ENCODE measurements at regions not wholly inside any gene's neighbourhood (a gene's known extent, or its start where the extent isn't known, plus 50 kb on each side); places are given as distances from the start of the nearest gene placed in this dataset.

- FAIRE-seq (no peak), DNase-seq (ENCODE audit: low read depth) (no peak)
- no peak overlapping the region for H3K9ac ChIP-seq (ENCODE audit: low read length)
- no peak overlapping the region for H2AFZ ChIP-seq (ENCODE audit: low read depth, low read length)
- no peaks in the 10 kb centered on the region for H4K20me1 ChIP-seq (ENCODE audit: insufficient read depth, low read length)
- H3K4me1 ChIP-seq (ENCODE audit: insufficient read depth, low read length) = no peaks in the 10 kb centered on the region
- no peaks in the 10 kb centered on the region for H3K36me3 ChIP-seq (ENCODE audit: insufficient read depth, low read length)
- Mint-ChIP-seq H3K4me1 (ENCODE audit: low read depth, unreplicated experiment) (peaks cover 14% of the 10 kb centered on the region), H3K4me3 (ENCODE audit: unreplicated experiment) (no peak overlapping the region), H3K9me3 (ENCODE audit: unreplicated experiment) (peaks cover 4% of the 10 kb centered on the region), H3K27ac (ENCODE audit: unreplicated experiment) (no peak overlapping the region), H3K27me3 (ENCODE audit: low read depth, unreplicated experiment) (peaks cover 24% of the 10 kb centered on the region), H3K36me3 (ENCODE audit: low read depth, unreplicated experiment) (no peaks in the 10 kb centered on the region)
- H3K9me3 ChIP-seq (ENCODE audit: insufficient read depth, low read depth, low read length) = no peaks in the 10 kb centered on the region
- no peaks in the 10 kb centered on the region for H3K79me2 ChIP-seq (ENCODE audit: insufficient read depth, low read length)
- no peaks in the 10 kb centered on the region for H3K27me3 ChIP-seq (ENCODE audit: insufficient read depth, low read length)
- no peak overlapping the region for H3K27ac ChIP-seq (ENCODE audit: low read depth, low read length)
- H3K4me2 ChIP-seq (ENCODE audit: low read length) = no peak overlapping the region
- no peak overlapping the region for H3K4me3 ChIP-seq (ENCODE audit: insufficient read depth, low read depth, low read length)
- TF ChIP-seq EZH2 (IDR thresholded peaks at IDR 0.05; ENCODE audit: insufficient read depth, low read length) (no peak), CTCF (IDR thresholded peaks at IDR 0.05; ENCODE audit: insufficient read depth, low read depth, low read length) (no peak)
These were observed 384.9 kb upstream of the PROK2 start for GRCh38 chr3:72169561-72170472.

- TF ChIP-seq CTCF (IDR thresholded peaks at IDR 0.05; ENCODE audit: insufficient read depth, low read depth, low read length) (no peak), EZH2 (IDR thresholded peaks at IDR 0.05; ENCODE audit: insufficient read depth, low read length) (no peak)
- H3K4me3 ChIP-seq (ENCODE audit: insufficient read depth, low read depth, low read length) = no peak overlapping the region
- H3K4me2 ChIP-seq (ENCODE audit: low read length) = no peak overlapping the region
- Mint-ChIP-seq H3K27me3 (ENCODE audit: low read depth, unreplicated experiment) (peaks cover 23% of the 10 kb centered on the region), H3K36me3 (ENCODE audit: low read depth, unreplicated experiment) (no peaks in the 10 kb centered on the region), H3K27ac (ENCODE audit: unreplicated experiment) (no peak overlapping the region), H3K9me3 (ENCODE audit: unreplicated experiment) (peaks cover 4% of the 10 kb centered on the region), H3K4me3 (ENCODE audit: unreplicated experiment) (no peak overlapping the region), H3K4me1 (ENCODE audit: low read depth, unreplicated experiment) (peaks cover 14% of the 10 kb centered on the region)
- no peaks in the 10 kb centered on the region for H3K4me1 ChIP-seq (ENCODE audit: insufficient read depth, low read length)
- no peaks in the 10 kb centered on the region for H3K9me3 ChIP-seq (ENCODE audit: insufficient read depth, low read depth, low read length)
- no peaks in the 10 kb centered on the region for H3K79me2 ChIP-seq (ENCODE audit: insufficient read depth, low read length)
- no peaks in the 10 kb centered on the region for H3K27me3 ChIP-seq (ENCODE audit: insufficient read depth, low read length)
- no peak overlapping the region for H3K27ac ChIP-seq (ENCODE audit: low read depth, low read length)
- no peak overlapping the region for H3K9ac ChIP-seq (ENCODE audit: low read length)
- H4K20me1 ChIP-seq (ENCODE audit: insufficient read depth, low read length) = no peaks in the 10 kb centered on the region
- H2AFZ ChIP-seq (ENCODE audit: low read depth, low read length) = no peak overlapping the region
- no peak for DNase-seq (ENCODE audit: low read depth)
- no peak for FAIRE-seq
- no peaks in the 10 kb centered on the region for H3K36me3 ChIP-seq (ENCODE audit: insufficient read depth, low read length)
These were observed 384.2 kb upstream of the PROK2 start for GRCh38 chr3:72169120-72169519.

GRCh38 chr3:72165808-72166207 is 380.9 kb upstream of the PROK2 start:
- Histone ChIP-seq H3K4me1 (ENCODE audit: insufficient read depth, low read length) (peaks cover 4% of the 10 kb centered on the region), H4K20me1 (ENCODE audit: insufficient read depth, low read length) (no peaks in the 10 kb centered on the region), H3K4me3 (ENCODE audit: insufficient read depth, low read depth, low read length) (no peak overlapping the region), H3K9ac (ENCODE audit: low read length) (no peak overlapping the region), H2AFZ (ENCODE audit: low read depth, low read length) (no peak overlapping the region), H3K79me2 (ENCODE audit: insufficient read depth, low read length) (no peaks in the 10 kb centered on the region), H3K9me3 (ENCODE audit: insufficient read depth, low read depth, low read length) (no peaks in the 10 kb centered on the region), H3K27me3 (ENCODE audit: insufficient read depth, low read length) (peaks cover 2% of the 10 kb centered on the region), H3K27ac (ENCODE audit: low read depth, low read length) (no peak overlapping the region), H3K4me2 (ENCODE audit: low read length) (no peak overlapping the region), H3K36me3 (ENCODE audit: insufficient read depth, low read length) (no peaks in the 10 kb centered on the region)
- no peak for FAIRE-seq
- Mint-ChIP-seq H3K36me3 (ENCODE audit: low read depth, unreplicated experiment) (no peaks in the 10 kb centered on the region), H3K27ac (ENCODE audit: unreplicated experiment) (no peak overlapping the region), H3K4me1 (ENCODE audit: low read depth, unreplicated experiment) (peaks cover 9% of the 10 kb centered on the region), H3K9me3 (ENCODE audit: unreplicated experiment) (peaks cover 3% of the 10 kb centered on the region), H3K27me3 (ENCODE audit: low read depth, unreplicated experiment) (peaks cover 15% of the 10 kb centered on the region), H3K4me3 (ENCODE audit: unreplicated experiment) (no peak overlapping the region)
- no peak for TF ChIP-seq CTCF (IDR thresholded peaks at IDR 0.05; ENCODE audit: insufficient read depth, low read depth, low read length)
- TF ChIP-seq EZH2 (IDR thresholded peaks at IDR 0.05; ENCODE audit: insufficient read depth, low read length) = no peak
- DNase-seq (ENCODE audit: low read depth) = no peak

All from astrocyte (in vitro differentiated cells and primary cell).